BE2C (cell line): ENCODE measurements at regions not wholly inside any gene's neighbourhood (a gene's known extent, or its start where the extent isn't known, plus 50 kb on each side); places are given as distances from the start of the nearest gene placed in this dataset.

Experiments used
- DNase-seq: peaks from one replicate; pipeline ENCODE4 v3.0.0-alpha.2; 2020
- H3K27me3 ChIP-seq: fragments of 250-450 bp; sonication (Bioruptor Pico); 2 replicates; pipeline ENCODE4 v1.5.1; 2020; ENCODE audit warnings: mild to moderate bottlenecking
- H3K36me3 ChIP-seq: fragments of 250-450 bp; sonication (Bioruptor Pico); 2 replicates; pipeline ENCODE4 v1.5.1; 2020; ENCODE audit warnings: mild to moderate bottlenecking
- H3K4me1 ChIP-seq: fragments of 250-450 bp; sonication (Bioruptor Pico); 2 replicates; pipeline ENCODE4 v1.5.1; 2020
- H3K4me3 ChIP-seq: 2 replicates; pipeline ENCODE4 v1.5.1; 2011; ENCODE audit warnings: low read depth, low read length
- H3K9me3 ChIP-seq: fragments of 250-450 bp; sonication (Bioruptor Pico); 2 replicates; pipeline ENCODE4 v1.5.1; 2020
- CTCF ChIP-seq: IDR thresholded peaks from 2 replicates; pipeline ENCODE4 v1.5.1; 2012; ENCODE audit warnings: mild to moderate bottlenecking, low read depth, low read length

GRCh38 chr11:116168459-116168787 lies 604.4 kb downstream of the BUD13 start:
- no peak for DNase-seq
- Histone ChIP-seq H3K27me3 (no peaks in the 10 kb centered on the region), H3K9me3 (no peaks in the 10 kb centered on the region), H3K4me3 (no peak overlapping the region), H3K4me1 (no peaks in the 10 kb centered on the region), H3K36me3 (no peaks in the 10 kb centered on the region)
- TF ChIP-seq CTCF: no peak

- H3K9me3 ChIP-seq: no peaks in the 10 kb centered on the region
- DNase-seq: no peak
- no peak for TF ChIP-seq CTCF
- H3K27me3 ChIP-seq: no peaks in the 10 kb centered on the region
- no peaks in the 10 kb centered on the region for H3K36me3 ChIP-seq
- no peaks in the 10 kb centered on the region for H3K4me1 ChIP-seq
- no peak overlapping the region for H3K4me3 ChIP-seq
Observed at GRCh38 chr11:116167706-116168458, 604.9 kb downstream of the BUD13 start.

GRCh38 chr11:116166573-116167465 lies 606.0 kb downstream of the BUD13 start:
- no peak overlapping the region for H3K4me3 ChIP-seq
- H3K27me3 ChIP-seq: no peaks in the 10 kb centered on the region
- no peaks in the 10 kb centered on the region for H3K36me3 ChIP-seq

GRCh38 chr11:116164843-116165242 lies 607.9 kb downstream of the BUD13 start:
- no peaks in the 10 kb centered on the region for H3K4me1 ChIP-seq
- peak; percentile 36 for DNase-seq
- H3K27me3 ChIP-seq: no peaks in the 10 kb centered on the region
- H3K4me3 ChIP-seq: no peak overlapping the region
- no peaks in the 10 kb centered on the region for H3K36me3 ChIP-seq
- H3K9me3 ChIP-seq: no peaks in the 10 kb centered on the region
- TF ChIP-seq CTCF: no peak

More at GRCh38 chr11:116166573-116167465, 606.0 kb downstream of the BUD13 start:
- DNase-seq: no peak
- no peaks in the 10 kb centered on the region for H3K4me1 ChIP-seq
- TF ChIP-seq CTCF: no peak
- H3K9me3 ChIP-seq: no peaks in the 10 kb centered on the region

- no peak for TF ChIP-seq CTCF
- Histone ChIP-seq H3K27me3 (no peaks in the 10 kb centered on the region), H3K9me3 (no peaks in the 10 kb centered on the region), H3K4me3 (no peak overlapping the region), H3K4me1 (no peaks in the 10 kb centered on the region), H3K36me3 (no peaks in the 10 kb centered on the region)
- no peak for DNase-seq
Observed at GRCh38 chr11:116162886-116163230, 609.9 kb downstream of the BUD13 start.
